OCI-LY7 (cell line): ENCODE measurements at regions not wholly inside any gene's neighbourhood (a gene's known extent, or its start where the extent isn't known, plus 50 kb on each side); places are given as distances from the start of the nearest gene placed in this dataset.

Experiments used
- CTCF ChIP-seq: fragments of 200-600 bp; sonication (generic); conservative IDR thresholded peaks from 2 replicates; pipeline ENCODE4 v1.5.1; 2014; ENCODE audit warnings: mild to moderate bottlenecking, antibody characterized with exemption, low read length, moderate library complexity, mixed read lengths
- EZH2phosphoT487 ChIP-seq: fragments of 200-600 bp; sonication (generic); IDR thresholded peaks from 2 replicates; pipeline ENCODE4 v1.6.1; 2018; ENCODE audit warnings: low read depth, borderline replicate concordance, mild to moderate bottlenecking, mixed run types, antibody characterized with exemption, low read length, moderate library complexity, mixed read lengths

GRCh38 chrX:13220916-13221315 lies 98.9 kb downstream of the ATXN3L start:
- TF ChIP-seq CTCF: no peak
- TF ChIP-seq EZH2phosphoT487: no peak
